HCT116 (cell line): ENCODE measurements at regions not wholly inside any gene's neighbourhood (a gene's known extent, or its start where the extent isn't known, plus 50 kb on each side); places are given as distances from the start of the nearest gene placed in this dataset.

Experiments
- ATAC-seq: fragments of 200-7000 bp; cut with Tn5 transposase; 2 replicates; pipeline ENCODE4 v1.9.1; 2020; ENCODE audit warnings: mild to moderate bottlenecking, moderate library complexity
- BruUV-seq: library from RNA; stranded (reverse); fragments of 400-500 nt; replicated peaks from 2 replicates; lab custom pipeline; 2021; lab: Mats Ljungman, UMichigan
- CTCF ChIA-PET: fragments of 300-600 bp; sonication (Branson Sonifier 250); formaldehyde crosslinking; loops from one replicate; lab custom pipeline; 2021; ENCODE audit warnings: antibody characterized with exemption; lab: Charles Lee
- POLR2A ChIA-PET: fragments of 300-600, 350-600 bp; sonication (Branson Sonifier 250); formaldehyde crosslinking; loops from one replicate; lab custom pipeline; 2021; ENCODE audit warnings: antibody characterized with exemption; lab: Charles Lee
- RAD21 ChIA-PET, 2 experiments: fragments of 300-600 bp; sonication (Branson Sonifier 250); formaldehyde crosslinking; loops; one replicate each; lab custom pipeline; 2023; ENCODE audit warnings: low total read pairs in 2 of 2; ENCODE audit not compliant: uncharacterized antibody in 2 of 2, unreplicated experiment in 2 of 2, low non-redundant PET in 1 of 2; lab: Charles Lee
- DNase-seq: peaks from one replicate; pipeline ENCODE4 v3.0.0-alpha.2; 2010; ENCODE audit warnings: low read depth, low spot score
- H2AFZ ChIP-seq: fragments of 200-600 bp; shearing (Covaris generic), sonication (generic); 2 replicates; pipeline ENCODE4 v1.6.1; 2017; ENCODE audit warnings: low read depth, mixed run types, mixed read lengths, antibody characterized with exemption, low read length; ENCODE audit not compliant: poor library complexity, severe bottlenecking
- H3K27ac ChIP-seq: 2 replicates; pipeline ENCODE4 v1.5.1; 2012; ENCODE audit warnings: low read depth, low read length
- H3K27me3 ChIP-seq: fragments of 200-600 bp; sonication (generic); 2 replicates; pipeline ENCODE4 v1.6.1; 2016; ENCODE audit warnings: mixed run types, low read length, mixed read lengths; ENCODE audit not compliant: insufficient read depth
- H3K36me3 ChIP-seq, 2 experiments: fragments of 200-500 bp in 1 of 2; fragments of 200-600 bp in 1 of 2; sonication (Bioruptor generic) in 1 of 2; sonication (generic) in 1 of 2; 2 replicates each; pipeline versions ENCODE4 v1.5.1 to v1.6.1; 2014 to 2016; ENCODE audit warnings: low read length in 2 of 2, inconsistent platforms in 1 of 2, mixed read lengths in 1 of 2, mixed run types in 1 of 2; ENCODE audit not compliant: insufficient read depth in 2 of 2, control insufficient read depth in 1 of 2
- H3K4me1 ChIP-seq, 2 experiments: fragments of 200-600 bp in 1 of 2; sonication (generic) in 1 of 2; 2 replicates each; pipeline versions ENCODE4 v1.5.1 to v1.6.1; 2012 to 2017; ENCODE audit warnings: low read length in 2 of 2, inconsistent platforms in 1 of 2, mild to moderate bottlenecking in 1 of 2, mixed read lengths in 1 of 2, mixed run types in 1 of 2, moderate library complexity in 1 of 2; ENCODE audit not compliant: insufficient read depth in 2 of 2, control insufficient read depth in 1 of 2
- H3K4me2 ChIP-seq: fragments of 200-600 bp; sonication (generic); 2 replicates; pipeline ENCODE4 v1.6.1; 2017; ENCODE audit warnings: mixed run types, low read length, mixed read lengths
- H3K4me3 ChIP-seq, 2 experiments: fragments of 200-600 bp in 1 of 2; sonication (generic) in 1 of 2; replicated peaks in 1 of 2; 2 replicates each; pipeline ENCODE4 v1.5.1; 2011 to 2016; ENCODE audit warnings: low read length in 2 of 2, control low read depth in 1 of 2, low read depth in 1 of 2, mild to moderate bottlenecking in 1 of 2, mixed read lengths in 1 of 2, mixed run types in 1 of 2
- H3K79me2 ChIP-seq: fragments of 200-600 bp; sonication (generic); 2 replicates; pipeline ENCODE4 v1.6.1; 2017; ENCODE audit warnings: mild to moderate bottlenecking, mixed run types, low read length, moderate library complexity, mixed read lengths; ENCODE audit not compliant: insufficient read depth
- H3K9ac ChIP-seq: fragments of 200-600 bp; sonication (generic); 2 replicates; pipeline ENCODE4 v1.6.1; 2016; ENCODE audit warnings: low read length, mixed read lengths
- H3K9me2 ChIP-seq: fragments of 200-600 bp; sonication (generic), shearing (Covaris generic); 2 replicates; pipeline ENCODE4 v1.6.1; 2017; ENCODE audit warnings: mixed run types, mild to moderate bottlenecking, moderate library complexity; ENCODE audit not compliant: insufficient read depth
- H3K9me3 ChIP-seq, 2 experiments: fragments of 200-500 bp in 1 of 2; fragments of 200-600 bp in 1 of 2; sonication (Bioruptor generic) in 1 of 2; sonication (generic) in 1 of 2; 2 replicates each; pipeline ENCODE4 v1.6.1; 2014 to 2017; ENCODE audit warnings: low read length in 2 of 2, mixed read lengths in 2 of 2, inconsistent platforms in 1 of 2, low read depth in 1 of 2, mild to moderate bottlenecking in 1 of 2, mixed run types in 1 of 2, moderate library complexity in 1 of 2; ENCODE audit not compliant: control insufficient read depth in 1 of 2, insufficient read depth in 1 of 2
- H4K20me1 ChIP-seq: fragments of 200-600 bp; sonication (generic), shearing (Covaris generic); 2 replicates; pipeline ENCODE4 v1.6.1; 2017; ENCODE audit warnings: mixed run types, mild to moderate bottlenecking, moderate library complexity; ENCODE audit not compliant: insufficient read depth
- EGR1 ChIP-seq: IDR thresholded peaks from 2 replicates; pipeline ENCODE4 v1.6.1; 2012; ENCODE audit warnings: low read depth
- ELF1 ChIP-seq: IDR thresholded peaks from 2 replicates; pipeline ENCODE4 v1.6.1; 2012; ENCODE audit warnings: low read depth, borderline replicate concordance
- EZH2 ChIP-seq: fragments of 200-600 bp; sonication (generic); IDR thresholded peaks from 2 replicates; pipeline ENCODE4 v1.6.1; 2017; ENCODE audit warnings: antibody characterized with exemption, mixed run types
- EZH2phosphoT487 ChIP-seq: fragments of 200-600 bp; IDR thresholded peaks from 2 replicates; pipeline ENCODE4 v1.6.1; 2018; ENCODE audit warnings: antibody characterized with exemption, borderline replicate concordance
- SIN3A ChIP-seq: IDR thresholded peaks from 2 replicates; pipeline ENCODE4 v1.6.1; 2012; ENCODE audit warnings: low read depth
- SRF ChIP-seq: IDR thresholded peaks from 2 replicates; pipeline ENCODE4 v1.6.1; 2012; ENCODE audit warnings: low read depth
- YY1 ChIP-seq: IDR thresholded peaks from 2 replicates; pipeline ENCODE4 v1.6.1; 2011; ENCODE audit warnings: low read length, low read depth, moderate library complexity, mild to moderate bottlenecking; ENCODE audit not compliant: insufficient replicate concordance; ENCODE audit errors: extremely low read depth
- ZFX ChIP-seq: fragments of 450-650 bp; IDR thresholded peaks from 2 replicates; pipeline ENCODE4 v1.6.1; 2017
- ZNF274 ChIP-seq: fragments of 200-500 bp; sonication (Bioruptor generic); IDR thresholded peaks from 2 replicates; pipeline ENCODE4 v1.6.1; 2014; ENCODE audit warnings: mild to moderate bottlenecking, low read depth, low read length, inconsistent platforms
- intact Hi-C: fragments of 100-400 bp; cut with micrococcal nuclease; formaldehyde crosslinking; loops from 2 replicates; pipeline ENCODE4 v1.10.0; 2022
- TF ChIP-seq, protein P1 (sequence below): IDR thresholded peaks from 2 replicates; pipeline ENCODE4 v1.6.1; 2012; ENCODE audit warnings: low read depth
- TF ChIP-seq, protein P2 (sequence below): IDR thresholded peaks from 2 replicates; pipeline ENCODE4 v1.6.1; 2012
- TF ChIP-seq, protein P3 (sequence below), 3 experiments: fragments of 200-600 bp in 1 of 3; sonication (generic) in 1 of 3; IDR thresholded peaks in 2 of 3; conservative IDR thresholded peaks in 1 of 3; 2 replicates each; pipeline ENCODE4 v1.5.1; 2012 to 2017; ENCODE audit warnings: low read depth in 2 of 3, low read length in 2 of 3, antibody characterized with exemption in 1 of 3, borderline replicate concordance in 1 of 3, control low read depth in 1 of 3, mild to moderate bottlenecking in 1 of 3, mixed read lengths in 1 of 3, mixed run types in 1 of 3, moderate library complexity in 1 of 3; ENCODE audit not compliant: insufficient read depth in 1 of 3

DNA sequence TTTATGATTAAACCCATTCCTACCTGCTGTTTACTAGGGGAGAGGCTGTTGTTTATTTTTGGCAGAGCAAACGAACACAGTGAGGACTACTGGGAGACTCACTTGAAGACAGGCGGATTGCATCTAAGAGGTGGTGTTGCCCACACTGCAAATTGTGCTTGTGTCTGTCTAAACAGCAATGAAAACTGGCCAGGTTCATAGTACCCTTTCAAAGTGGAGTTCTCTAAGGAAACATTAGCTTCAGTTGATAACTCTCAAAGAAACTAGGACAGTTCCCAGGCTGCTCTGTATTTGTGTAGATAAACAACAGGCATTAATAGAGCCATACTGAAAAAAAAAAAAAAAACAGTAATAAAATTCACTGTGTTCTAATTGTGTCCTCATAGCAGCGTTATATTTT is 466.0 kb upstream of the RGS6 start:
- Histone ChIP-seq H3K9ac (no peak overlapping the region), H3K4me2 (no peak overlapping the region), H3K27me3 (no peaks in the 10 kb centered on the region), H3K9me3 (no peaks in the 10 kb centered on the region), H3K36me3 (no peaks in the 10 kb centered on the region), H3K4me1 (no peaks in the 10 kb centered on the region), H3K9me2 (no peaks in the 10 kb centered on the region), H4K20me1 (no peaks in the 10 kb centered on the region), H3K4me3 (no peak overlapping the region), H3K79me2 (no peaks in the 10 kb centered on the region), H3K27ac (no peak overlapping the region), H2AFZ (no peak overlapping the region)
- DNase-seq: no peak
- no peak for ATAC-seq
- ChIA-PET CTCF (no interaction called here), POLR2A (no interaction called here), RAD21 (no interaction called here)
- intact Hi-C loops: no loop called here
- BruUV-seq: no TSS peak
- TF ChIP-seq ZNF274 (no peak), EZH2phosphoT487 (no peak), SRF (no peak), EZH2 (no peak), SIN3A (no peak)

DNA sequence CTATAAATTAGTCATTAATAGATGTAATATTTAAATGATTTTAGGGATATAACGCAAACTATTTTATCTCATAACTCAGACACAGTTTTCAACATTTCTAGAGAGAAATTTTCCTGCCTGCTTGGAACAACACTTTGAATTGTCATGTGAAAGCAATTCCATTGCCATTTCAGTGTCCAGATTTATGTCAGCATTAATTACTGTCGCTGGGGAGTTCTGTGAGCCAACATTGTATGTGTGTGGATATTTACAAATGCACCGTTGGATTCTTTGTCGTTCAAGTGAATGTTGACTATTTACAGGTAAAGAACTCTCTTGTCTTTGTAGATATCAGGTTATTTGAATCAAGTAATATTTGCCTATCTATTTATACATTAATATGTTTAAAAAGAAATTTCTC is 465.3 kb upstream of the RGS6 start:
- Histone ChIP-seq H3K36me3 (no peaks in the 10 kb centered on the region), H3K4me2 (no peak overlapping the region), H3K79me2 (no peaks in the 10 kb centered on the region), H3K27ac (no peak overlapping the region), H4K20me1 (no peaks in the 10 kb centered on the region), H3K27me3 (no peaks in the 10 kb centered on the region), H3K4me3 (no peak overlapping the region), H2AFZ (no peak overlapping the region), H3K4me1 (no peaks in the 10 kb centered on the region), H3K9ac (no peak overlapping the region), H3K9me3 (no peaks in the 10 kb centered on the region), H3K9me2 (no peaks in the 10 kb centered on the region)
- no TSS peak for BruUV-seq
- RAD21 ChIA-PET: no interaction called here
- POLR2A ChIA-PET: no interaction called here
- CTCF ChIA-PET: no interaction called here
- intact Hi-C loops: no loop called here
- DNase-seq (no peak), ATAC-seq (no peak)
- TF ChIP-seq ELF1: no peak
- TF ChIP-seq, protein P1, sequence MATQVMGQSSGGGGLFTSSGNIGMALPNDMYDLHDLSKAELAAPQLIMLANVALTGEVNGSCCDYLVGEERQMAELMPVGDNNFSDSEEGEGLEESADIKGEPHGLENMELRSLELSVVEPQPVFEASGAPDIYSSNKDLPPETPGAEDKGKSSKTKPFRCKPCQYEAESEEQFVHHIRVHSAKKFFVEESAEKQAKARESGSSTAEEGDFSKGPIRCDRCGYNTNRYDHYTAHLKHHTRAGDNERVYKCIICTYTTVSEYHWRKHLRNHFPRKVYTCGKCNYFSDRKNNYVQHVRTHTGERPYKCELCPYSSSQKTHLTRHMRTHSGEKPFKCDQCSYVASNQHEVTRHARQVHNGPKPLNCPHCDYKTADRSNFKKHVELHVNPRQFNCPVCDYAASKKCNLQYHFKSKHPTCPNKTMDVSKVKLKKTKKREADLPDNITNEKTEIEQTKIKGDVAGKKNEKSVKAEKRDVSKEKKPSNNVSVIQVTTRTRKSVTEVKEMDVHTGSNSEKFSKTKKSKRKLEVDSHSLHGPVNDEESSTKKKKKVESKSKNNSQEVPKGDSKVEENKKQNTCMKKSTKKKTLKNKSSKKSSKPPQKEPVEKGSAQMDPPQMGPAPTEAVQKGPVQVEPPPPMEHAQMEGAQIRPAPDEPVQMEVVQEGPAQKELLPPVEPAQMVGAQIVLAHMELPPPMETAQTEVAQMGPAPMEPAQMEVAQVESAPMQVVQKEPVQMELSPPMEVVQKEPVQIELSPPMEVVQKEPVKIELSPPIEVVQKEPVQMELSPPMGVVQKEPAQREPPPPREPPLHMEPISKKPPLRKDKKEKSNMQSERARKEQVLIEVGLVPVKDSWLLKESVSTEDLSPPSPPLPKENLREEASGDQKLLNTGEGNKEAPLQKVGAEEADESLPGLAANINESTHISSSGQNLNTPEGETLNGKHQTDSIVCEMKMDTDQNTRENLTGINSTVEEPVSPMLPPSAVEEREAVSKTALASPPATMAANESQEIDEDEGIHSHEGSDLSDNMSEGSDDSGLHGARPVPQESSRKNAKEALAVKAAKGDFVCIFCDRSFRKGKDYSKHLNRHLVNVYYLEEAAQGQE: no peak
- no peak for TF ChIP-seq ZNF274
- TF ChIP-seq, protein P2, sequence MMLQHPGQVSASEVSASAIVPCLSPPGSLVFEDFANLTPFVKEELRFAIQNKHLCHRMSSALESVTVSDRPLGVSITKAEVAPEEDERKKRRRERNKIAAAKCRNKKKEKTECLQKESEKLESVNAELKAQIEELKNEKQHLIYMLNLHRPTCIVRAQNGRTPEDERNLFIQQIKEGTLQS: no peak
- no peak for TF ChIP-seq ZFX
- TF ChIP-seq YY1: no peak
- no peak for TF ChIP-seq EGR1
- TF ChIP-seq SRF: no peak
- TF ChIP-seq, protein P3, sequence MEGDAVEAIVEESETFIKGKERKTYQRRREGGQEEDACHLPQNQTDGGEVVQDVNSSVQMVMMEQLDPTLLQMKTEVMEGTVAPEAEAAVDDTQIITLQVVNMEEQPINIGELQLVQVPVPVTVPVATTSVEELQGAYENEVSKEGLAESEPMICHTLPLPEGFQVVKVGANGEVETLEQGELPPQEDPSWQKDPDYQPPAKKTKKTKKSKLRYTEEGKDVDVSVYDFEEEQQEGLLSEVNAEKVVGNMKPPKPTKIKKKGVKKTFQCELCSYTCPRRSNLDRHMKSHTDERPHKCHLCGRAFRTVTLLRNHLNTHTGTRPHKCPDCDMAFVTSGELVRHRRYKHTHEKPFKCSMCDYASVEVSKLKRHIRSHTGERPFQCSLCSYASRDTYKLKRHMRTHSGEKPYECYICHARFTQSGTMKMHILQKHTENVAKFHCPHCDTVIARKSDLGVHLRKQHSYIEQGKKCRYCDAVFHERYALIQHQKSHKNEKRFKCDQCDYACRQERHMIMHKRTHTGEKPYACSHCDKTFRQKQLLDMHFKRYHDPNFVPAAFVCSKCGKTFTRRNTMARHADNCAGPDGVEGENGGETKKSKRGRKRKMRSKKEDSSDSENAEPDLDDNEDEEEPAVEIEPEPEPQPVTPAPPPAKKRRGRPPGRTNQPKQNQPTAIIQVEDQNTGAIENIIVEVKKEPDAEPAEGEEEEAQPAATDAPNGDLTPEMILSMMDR (IDR thresholded peaks at IDR 0.05 in 2 of 3, conservative IDR thresholded peaks at IDR 0.05 in 1 of 3; ENCODE audit: borderline replicate concordance in 1 of 3, insufficient read depth in 1 of 3, low read depth in 2 of 3, low read length in 2 of 3): no peak
- TF ChIP-seq EZH2phosphoT487: no peak
